ENCODE measurements at regions not wholly inside any gene's neighbourhood (a gene's known extent, or its start where the extent isn't known, plus 50 kb on each side); places are given as distances from the start of the nearest gene placed in this dataset.

- DNase-seq = no peak
Observed at GRCh38 chr2:37425408-37425807, 81.0 kb downstream of the QPCT start.

GRCh38 chr2:37427241-37427640, 82.8 kb downstream of the QPCT start:
- no peak for DNase-seq

- no peak for DNase-seq
Observed at GRCh38 chr2:37436323-37436722, 91.9 kb downstream of the QPCT start.

GRCh38 chr2:37439131-37439642, 94.8 kb downstream of the QPCT start:
- no peak for DNase-seq

GRCh38 chr2:37441055-37441454, 96.6 kb downstream of the QPCT start:
- no peak for DNase-seq

- DNase-seq = no peak
Observed at GRCh38 chr2:37443082-37443481, 98.7 kb downstream of the QPCT start.

GRCh38 chr2:37447446-37447845, 103.0 kb downstream of the QPCT start:
- DNase-seq = no peak

GRCh38 chr2:37448342-37449120, 104.1 kb downstream of the QPCT start:
- no peak for DNase-seq

- no peak for DNase-seq
Observed at GRCh38 chr2:37449761-37450296, 105.4 kb downstream of the QPCT start.

GRCh38 chr2:37453027-37453426, 108.6 kb downstream of the QPCT start:
- no peak for DNase-seq

GRCh38 chr2:37454851-37455762, 110.7 kb downstream of the QPCT start:
- DNase-seq = no peak

- no peak for DNase-seq
Observed at GRCh38 chr2:37456479-37456878, 112.0 kb downstream of the QPCT start.

- DNase-seq = no peak
Observed at GRCh38 chr2:37457401-37457901, 113.0 kb downstream of the QPCT start.

GRCh38 chr2:37458133-37458532, 113.7 kb downstream of the QPCT start:
- DNase-seq = no peak

GRCh38 chr2:37459095-37459981, 114.9 kb downstream of the QPCT start:
- DNase-seq = no peak

GRCh38 chr2:37460896-37461229, 116.4 kb downstream of the QPCT start:
- no peak for DNase-seq

GRCh38 chr2:37464067-37464466, 119.6 kb downstream of the QPCT start:
- DNase-seq = no peak

- DNase-seq = no peak
Observed at GRCh38 chr2:37466533-37467222, 122.2 kb downstream of the QPCT start.

- DNase-seq = no peak
Observed at GRCh38 chr2:37468170-37468569, 123.7 kb downstream of the QPCT start.

- no peak for DNase-seq
Observed at GRCh38 chr2:37469126-37469525, 124.7 kb downstream of the QPCT start.

- no peak for DNase-seq
Observed at GRCh38 chr2:37471104-37471503, 126.7 kb downstream of the QPCT start.

- peak; percentile 37 for DNase-seq
Observed at GRCh38 chr2:37471994-37472393, 127.6 kb downstream of the QPCT start.

Measured in suppressor macrophage treated with lipopolysaccharide for 4 hours (primary cell).